Fibroblast of the aortic adventitia (primary cell): ENCODE measurements at regions not wholly inside any gene's neighbourhood (a gene's known extent, or its start where the extent isn't known, plus 50 kb on each side); places are given as distances from the start of the nearest gene placed in this dataset.

Experiments
- DNase-seq: peaks from one replicate; pipeline ENCODE4 v3.0.0-alpha.2; 2010; ENCODE audit warnings: low read depth
- H3K4me3 ChIP-seq: 2 replicates; pipeline ENCODE4 v1.5.1; 2011; ENCODE audit warnings: low read depth, mild to moderate bottlenecking, control low read depth, low read length, moderate library complexity
- TF ChIP-seq, protein P1 (sequence below): IDR thresholded peaks from 2 replicates; pipeline ENCODE4 v1.5.1; 2011; ENCODE audit warnings: mild to moderate bottlenecking, low read length, control low read depth, inconsistent platforms; ENCODE audit not compliant: insufficient read depth

DNA sequence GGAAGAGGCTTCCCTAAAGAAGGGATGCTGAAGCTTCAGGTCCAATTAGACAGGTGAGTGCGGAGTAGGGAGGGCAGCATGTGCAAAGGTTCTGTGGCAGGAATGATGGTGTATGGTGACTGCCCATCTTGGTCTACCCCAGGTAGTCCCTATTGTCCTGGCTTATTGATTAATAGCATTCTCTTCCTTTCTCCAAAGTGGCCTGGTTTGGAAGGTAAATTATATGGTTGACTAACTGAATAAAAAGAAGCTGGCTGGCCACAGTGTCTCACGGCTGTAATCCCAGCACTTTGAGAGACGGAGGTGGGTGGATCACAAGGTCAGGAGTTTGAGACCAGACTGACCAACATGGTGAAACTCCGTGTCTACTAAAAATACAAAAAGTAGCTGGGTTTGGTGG, 230.5 kb downstream of the MIAT start:
- TF ChIP-seq, protein P1, sequence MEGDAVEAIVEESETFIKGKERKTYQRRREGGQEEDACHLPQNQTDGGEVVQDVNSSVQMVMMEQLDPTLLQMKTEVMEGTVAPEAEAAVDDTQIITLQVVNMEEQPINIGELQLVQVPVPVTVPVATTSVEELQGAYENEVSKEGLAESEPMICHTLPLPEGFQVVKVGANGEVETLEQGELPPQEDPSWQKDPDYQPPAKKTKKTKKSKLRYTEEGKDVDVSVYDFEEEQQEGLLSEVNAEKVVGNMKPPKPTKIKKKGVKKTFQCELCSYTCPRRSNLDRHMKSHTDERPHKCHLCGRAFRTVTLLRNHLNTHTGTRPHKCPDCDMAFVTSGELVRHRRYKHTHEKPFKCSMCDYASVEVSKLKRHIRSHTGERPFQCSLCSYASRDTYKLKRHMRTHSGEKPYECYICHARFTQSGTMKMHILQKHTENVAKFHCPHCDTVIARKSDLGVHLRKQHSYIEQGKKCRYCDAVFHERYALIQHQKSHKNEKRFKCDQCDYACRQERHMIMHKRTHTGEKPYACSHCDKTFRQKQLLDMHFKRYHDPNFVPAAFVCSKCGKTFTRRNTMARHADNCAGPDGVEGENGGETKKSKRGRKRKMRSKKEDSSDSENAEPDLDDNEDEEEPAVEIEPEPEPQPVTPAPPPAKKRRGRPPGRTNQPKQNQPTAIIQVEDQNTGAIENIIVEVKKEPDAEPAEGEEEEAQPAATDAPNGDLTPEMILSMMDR = no peak
- DNase-seq = no peak
- H3K4me3 ChIP-seq = no peak overlapping the region

DNA sequence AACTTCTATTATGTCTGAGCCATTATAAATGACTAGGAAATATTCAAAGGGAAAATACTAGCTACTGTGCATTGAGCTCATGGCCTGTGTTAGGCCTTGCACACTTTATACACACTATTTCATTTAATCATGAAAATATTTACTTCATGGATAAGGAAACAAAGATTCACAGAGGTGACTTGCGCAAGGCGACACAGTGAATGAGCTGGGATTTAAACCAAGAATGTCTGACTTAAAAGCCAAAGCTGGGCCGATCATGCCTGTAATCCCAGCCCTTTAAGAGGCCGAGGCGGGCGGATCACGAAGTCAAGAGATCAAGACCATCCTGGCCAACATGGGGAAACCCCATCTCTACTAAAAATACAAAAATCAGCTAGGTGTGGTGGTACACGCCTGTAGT, 231.5 kb downstream of the MIAT start:
- TF ChIP-seq, protein P1 = no peak
- peak; percentile 43 for DNase-seq
- no peak overlapping the region for H3K4me3 ChIP-seq

DNA sequence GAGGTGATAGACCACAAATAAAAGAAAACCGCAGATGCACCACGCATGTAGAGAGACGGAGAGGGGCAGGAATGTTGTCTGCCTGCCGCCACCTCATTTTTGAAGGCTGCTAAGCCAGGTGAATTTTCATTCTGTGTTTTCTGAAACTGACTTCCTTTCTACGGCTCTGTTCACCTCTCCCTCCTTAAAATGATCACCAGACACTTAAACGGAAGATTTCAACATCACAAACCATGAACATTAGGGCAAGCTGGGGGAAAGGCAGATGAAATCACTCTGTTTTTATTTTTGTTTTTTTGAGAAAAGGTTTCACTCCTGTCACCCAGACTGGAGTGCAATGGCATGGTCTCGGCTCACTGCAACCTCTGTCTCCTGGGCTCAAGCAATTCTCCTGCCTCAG, 232.4 kb downstream of the MIAT start:
- TF ChIP-seq, protein P1 = no peak
- peak; percentile 27 for DNase-seq
- H3K4me3 ChIP-seq = no peak overlapping the region

DNA sequence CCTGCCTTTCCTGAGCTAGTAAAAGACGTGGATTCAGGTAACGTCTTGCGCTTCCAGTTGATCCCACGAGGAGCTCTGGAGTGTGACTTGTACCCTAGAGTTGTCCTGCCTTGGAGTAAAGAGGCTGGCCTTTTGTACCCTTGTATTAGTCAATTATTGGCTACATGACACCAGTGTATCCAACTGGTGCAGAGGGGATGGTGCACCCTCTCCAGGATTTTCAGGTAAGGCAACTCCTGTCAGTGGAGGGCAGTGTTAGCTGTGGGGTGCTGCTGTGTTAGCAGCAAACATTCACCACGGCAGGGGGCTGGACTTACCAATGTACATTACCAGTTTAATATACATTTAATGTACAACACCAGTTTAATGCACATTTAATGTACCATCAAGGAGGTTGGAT, 233.5 kb downstream of the MIAT start:
- TF ChIP-seq, protein P1 = no peak
- DNase-seq = no peak
- no peak overlapping the region for H3K4me3 ChIP-seq

DNA sequence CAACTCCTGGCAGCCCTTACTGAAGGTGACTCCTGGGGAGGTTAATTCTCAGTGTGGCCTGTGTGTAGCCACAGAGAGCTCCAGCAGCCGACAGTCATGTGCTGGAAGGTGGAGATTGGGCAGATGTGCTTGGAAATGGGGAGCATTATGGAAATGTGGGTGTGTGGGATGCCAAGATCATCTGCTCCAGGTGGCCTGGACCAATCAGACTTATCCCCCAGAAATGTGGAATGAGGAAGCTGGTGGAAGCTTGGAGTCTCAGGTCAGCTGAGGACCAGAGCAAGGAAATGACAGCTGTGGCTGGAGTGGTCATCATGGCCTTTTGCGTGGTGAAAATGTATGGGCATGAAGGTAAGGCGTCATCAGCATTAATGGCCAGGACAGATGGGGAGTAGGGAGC, 234.0 kb downstream of the MIAT start:
- no peak for DNase-seq
- TF ChIP-seq, protein P1 = no peak
- no peak overlapping the region for H3K4me3 ChIP-seq

DNA sequence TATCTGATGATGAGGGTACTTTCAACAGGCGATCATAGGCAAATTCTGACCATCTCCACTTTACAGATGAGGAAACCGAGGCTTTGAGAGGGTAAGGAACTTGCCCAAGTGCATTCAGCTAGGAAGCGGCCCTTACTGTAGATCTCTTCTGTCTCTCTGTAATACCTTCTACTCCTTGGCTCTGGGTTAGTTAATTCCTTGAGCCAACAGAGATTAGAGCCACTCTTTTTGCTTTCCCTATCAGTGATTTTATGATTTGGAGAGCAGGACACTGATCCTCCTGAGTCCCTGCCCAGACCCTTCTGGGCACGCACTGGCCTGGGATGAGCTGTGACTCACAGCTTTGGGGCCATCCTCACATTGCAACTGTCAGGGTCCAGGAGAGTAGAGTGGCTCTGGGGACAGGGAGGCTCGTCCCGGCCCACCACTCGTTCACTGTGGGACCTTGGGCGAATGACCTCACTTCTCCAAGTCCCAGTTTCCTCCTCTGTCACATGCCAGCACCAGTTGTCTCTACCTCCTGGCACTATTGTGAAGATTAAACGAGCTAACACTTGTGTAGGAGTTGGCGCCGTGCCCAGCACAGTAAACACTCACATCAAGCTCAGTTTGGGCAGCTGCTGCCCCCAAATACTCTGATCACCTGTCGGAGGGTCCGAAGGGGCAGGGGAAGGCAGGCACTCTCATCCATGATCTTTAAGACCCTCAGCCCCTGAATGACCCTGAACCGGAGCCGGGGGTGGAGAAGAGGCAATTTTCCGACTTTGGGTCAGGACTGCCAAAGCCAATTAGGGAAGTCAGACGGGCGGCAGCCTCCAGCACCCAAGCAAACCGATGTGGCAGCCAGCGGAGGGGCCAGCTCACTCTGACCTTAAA, 235.0 kb downstream of the MIAT start:
- no peak for DNase-seq
- TF ChIP-seq, protein P1 = no peak
- no peak overlapping the region for H3K4me3 ChIP-seq
